ENCODE measurements at regions not wholly inside any gene's neighbourhood (a gene's known extent, or its start where the extent isn't known, plus 50 kb on each side); places are given as distances from the start of the nearest gene placed in this dataset.
"Not testable (repeated sequence)": the region's sequence is repeated elsewhere in the genome, so short reads cannot be mapped to it uniquely, and the experiment has no call there.

DNA sequence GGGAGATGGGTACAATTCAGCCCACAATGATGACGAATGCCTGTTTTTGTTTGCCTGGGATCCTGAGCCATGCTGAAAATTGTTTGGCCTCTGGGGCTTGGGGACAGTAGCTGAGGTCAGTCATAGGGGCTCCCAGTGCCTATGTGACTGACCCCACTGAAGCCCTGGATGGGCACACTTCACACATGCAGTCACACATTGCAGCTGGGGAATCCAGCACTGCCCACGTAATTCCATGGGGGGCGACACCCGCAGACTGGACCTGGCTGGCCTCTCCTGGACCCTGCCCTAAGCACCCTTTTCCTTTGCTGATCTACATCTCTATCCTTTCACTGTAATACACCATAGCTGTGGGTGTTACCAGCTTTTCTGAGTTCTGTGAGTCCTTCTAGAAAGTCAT, 295.2 kb upstream of the HS6ST1 start:
- ChIA-PET CTCF (no interaction called here), POLR2A (no interaction called here)
- H3K4me3 ChIP-seq (ENCODE audit: low read depth, low read length) = no peak overlapping the region
- DNase-seq (ENCODE audit: low read depth, low spot score) = no peak
- TF ChIP-seq, protein P1, sequence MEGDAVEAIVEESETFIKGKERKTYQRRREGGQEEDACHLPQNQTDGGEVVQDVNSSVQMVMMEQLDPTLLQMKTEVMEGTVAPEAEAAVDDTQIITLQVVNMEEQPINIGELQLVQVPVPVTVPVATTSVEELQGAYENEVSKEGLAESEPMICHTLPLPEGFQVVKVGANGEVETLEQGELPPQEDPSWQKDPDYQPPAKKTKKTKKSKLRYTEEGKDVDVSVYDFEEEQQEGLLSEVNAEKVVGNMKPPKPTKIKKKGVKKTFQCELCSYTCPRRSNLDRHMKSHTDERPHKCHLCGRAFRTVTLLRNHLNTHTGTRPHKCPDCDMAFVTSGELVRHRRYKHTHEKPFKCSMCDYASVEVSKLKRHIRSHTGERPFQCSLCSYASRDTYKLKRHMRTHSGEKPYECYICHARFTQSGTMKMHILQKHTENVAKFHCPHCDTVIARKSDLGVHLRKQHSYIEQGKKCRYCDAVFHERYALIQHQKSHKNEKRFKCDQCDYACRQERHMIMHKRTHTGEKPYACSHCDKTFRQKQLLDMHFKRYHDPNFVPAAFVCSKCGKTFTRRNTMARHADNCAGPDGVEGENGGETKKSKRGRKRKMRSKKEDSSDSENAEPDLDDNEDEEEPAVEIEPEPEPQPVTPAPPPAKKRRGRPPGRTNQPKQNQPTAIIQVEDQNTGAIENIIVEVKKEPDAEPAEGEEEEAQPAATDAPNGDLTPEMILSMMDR (IDR thresholded peaks at IDR 0.05; ENCODE audit: insufficient read depth, low read length, missing control alignments) = no peak

GRCh38 chr2:128614907-128615306, 296.2 kb upstream of the HS6ST1 start:
- H3K4me3 ChIP-seq (ENCODE audit: low read depth, low read length); CTCF ChIA-PET; DNase-seq (ENCODE audit: low read depth, low spot score); POLR2A ChIA-PET: not testable (repeated sequence)

GRCh38 chr2:128615571-128615970, 296.9 kb upstream of the HS6ST1 start:
- CTCF ChIA-PET = no interaction called here
- TF ChIP-seq, protein P1 (IDR thresholded peaks at IDR 0.05; ENCODE audit: insufficient read depth, low read length, missing control alignments) = no peak
- POLR2A ChIA-PET = no interaction called here
- no peak overlapping the region for H3K4me3 ChIP-seq (ENCODE audit: low read depth, low read length)
- DNase-seq (ENCODE audit: low read depth, low spot score) = no peak

DNA sequence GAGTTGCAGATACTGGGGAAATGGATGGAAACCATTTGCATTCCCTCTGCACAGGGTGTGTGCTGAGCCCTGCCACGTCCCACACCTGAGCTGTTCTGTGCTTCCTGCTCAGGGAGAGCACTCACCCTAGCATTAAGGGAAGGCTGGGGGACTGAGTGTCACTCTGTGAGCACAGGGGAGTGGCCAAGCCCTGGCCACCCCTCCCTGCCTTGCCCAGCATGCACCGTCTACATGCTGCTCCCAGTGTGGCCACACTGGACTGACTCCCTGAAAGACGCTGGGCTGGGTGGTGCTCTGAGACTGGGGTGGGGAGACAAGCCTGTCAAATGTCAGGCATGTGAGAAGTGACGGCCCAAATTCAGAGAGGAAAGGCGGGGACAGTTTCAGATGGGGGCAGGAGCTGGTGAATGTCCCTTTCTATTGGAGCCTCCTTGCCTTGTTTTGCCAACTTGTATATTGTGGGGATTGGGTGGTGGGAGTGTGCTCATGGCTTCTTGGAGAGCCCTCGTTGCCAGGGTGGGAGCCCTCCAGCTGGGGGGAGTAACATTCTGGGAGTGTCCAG, 298.4 kb upstream of the HS6ST1 start:
- ChIA-PET POLR2A (no interaction called here), CTCF (no interaction called here)
- no peak overlapping the region for H3K4me3 ChIP-seq (ENCODE audit: low read depth, low read length)
- no peak for DNase-seq (ENCODE audit: low read depth, low spot score)
- TF ChIP-seq, protein P1 (IDR thresholded peaks at IDR 0.05; ENCODE audit: insufficient read depth, low read length, missing control alignments) = no peak

DNA sequence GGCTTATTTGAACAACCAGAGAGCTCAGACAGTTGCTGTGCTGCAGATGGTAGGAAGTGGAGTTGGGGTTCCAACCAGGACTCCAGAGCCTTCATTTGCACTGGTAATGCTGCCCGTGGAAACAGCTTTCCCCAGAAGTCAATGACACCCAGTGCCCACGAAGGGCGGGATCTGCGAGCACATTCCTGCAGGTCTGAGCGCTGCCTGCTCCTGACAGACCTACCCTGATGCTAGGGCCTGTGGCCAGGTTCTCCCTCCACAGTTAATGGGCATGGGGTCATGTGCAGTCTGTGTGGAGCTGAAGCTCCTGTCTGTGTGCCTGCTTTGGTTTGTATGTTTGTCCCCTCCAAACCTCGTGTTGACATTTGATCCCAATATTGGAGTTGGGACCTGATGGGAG, 299.0 kb upstream of the HS6ST1 start:
- TF ChIP-seq, protein P1 (IDR thresholded peaks at IDR 0.05; ENCODE audit: insufficient read depth, low read length, missing control alignments) = no peak
- ChIA-PET CTCF (no interaction called here), POLR2A (no interaction called here)
- DNase-seq (ENCODE audit: low read depth, low spot score) = no peak
- H3K4me3 ChIP-seq (ENCODE audit: low read depth, low read length) = no peak overlapping the region

- no peak overlapping the region for H3K4me3 ChIP-seq (ENCODE audit: low read depth, low read length)
- no peak for DNase-seq (ENCODE audit: low read depth, low spot score)
- TF ChIP-seq, protein P1 (IDR thresholded peaks at IDR 0.05; ENCODE audit: insufficient read depth, low read length, missing control alignments) = no peak
- ChIA-PET POLR2A (no interaction called here), CTCF (no interaction called here)
These were observed 300.0 kb upstream of the HS6ST1 start for GRCh38 chr2:128618642-128619041.

DNA sequence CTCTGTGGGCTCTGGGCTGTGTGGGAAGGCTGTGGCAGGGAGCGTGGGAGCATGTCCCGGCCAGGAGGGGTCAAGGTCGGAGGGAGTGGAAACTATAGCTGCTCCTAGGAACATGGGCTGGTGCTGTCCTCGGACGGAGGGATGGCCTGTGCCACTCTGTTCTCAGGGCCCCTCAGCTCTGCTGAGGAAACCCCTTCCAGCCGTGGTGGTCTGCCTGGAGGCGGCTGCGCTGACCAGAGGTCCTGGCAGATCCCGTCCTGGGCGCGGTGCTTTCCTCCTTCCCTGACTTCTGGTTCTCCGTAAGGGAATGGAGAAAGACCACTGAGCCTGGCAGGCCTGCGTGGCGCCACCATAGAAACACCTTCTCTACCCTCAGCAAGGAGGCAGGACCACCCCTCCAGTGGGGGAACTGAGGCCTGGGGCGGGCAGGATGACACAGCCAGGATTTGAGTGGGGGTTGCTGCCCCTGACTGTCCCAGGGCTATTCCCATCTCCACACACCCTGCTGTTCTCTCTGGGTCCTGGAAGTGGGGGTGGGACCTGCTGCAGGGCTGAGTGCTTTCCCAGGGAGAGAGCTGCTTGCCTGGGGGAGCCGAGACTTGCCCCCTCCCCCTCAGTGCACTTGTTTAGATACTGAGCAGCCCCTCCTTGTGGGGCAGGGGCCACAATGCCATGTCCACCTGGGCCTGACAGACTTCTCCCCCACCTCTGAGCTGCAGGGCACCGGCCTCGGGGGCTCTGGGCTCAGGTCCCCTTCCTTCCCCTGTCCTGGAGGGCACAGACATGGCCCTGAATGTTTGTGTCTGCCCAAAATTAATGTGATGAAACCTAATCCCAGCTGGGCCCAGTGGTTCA, 301.0 kb upstream of the HS6ST1 start:
- TF ChIP-seq, protein P1 (IDR thresholded peaks at IDR 0.05; ENCODE audit: insufficient read depth, low read length, missing control alignments) = no peak
- no peak overlapping the region for H3K4me3 ChIP-seq (ENCODE audit: low read depth, low read length)
- CTCF ChIA-PET = no interaction called here
- DNase-seq (ENCODE audit: low read depth, low spot score) = no peak
- POLR2A ChIA-PET = no interaction called here

Measured in AG04449 (cell line).